Smooth muscle cell (in vitro differentiated cells): ENCODE measurements at regions not wholly inside any gene's neighbourhood (a gene's known extent, or its start where the extent isn't known, plus 50 kb on each side); places are given as distances from the start of the nearest gene placed in this dataset.

Source experiments
- DNase-seq: peaks from one replicate; lab custom pipeline; 2025; ENCODE audit not compliant: unreplicated experiment; lab: John Stamatoyannopoulos, UW
- H2AFZ ChIP-seq: fragments of 200-600 bp; sonication (generic); 2 replicates; pipeline ENCODE4 v1.6.0; 2016; ENCODE audit warnings: antibody characterized with exemption, low read depth, mild to moderate bottlenecking
- H3F3A ChIP-seq: fragments of 200-600 bp; sonication (generic); 2 replicates; pipeline ENCODE4 v1.6.0; 2017; ENCODE audit warnings: antibody characterized with exemption, low read depth
- H3K27ac ChIP-seq: fragments of 200-600 bp; sonication (generic); 2 replicates; pipeline ENCODE4 v1.5.1; 2016; ENCODE audit warnings: low read depth, mild to moderate bottlenecking
- H3K27me3 ChIP-seq: fragments of 200-600 bp; sonication (generic); 2 replicates; pipeline ENCODE4 v1.6.1; 2016; ENCODE audit warnings: low read depth, mild to moderate bottlenecking
- H3K36me3 ChIP-seq: fragments of 200-600 bp; sonication (generic); 2 replicates; pipeline ENCODE4 v1.5.1; 2016; ENCODE audit warnings: low read depth
- H3K4me1 ChIP-seq: fragments of 200-600 bp; sonication (generic); 2 replicates; pipeline ENCODE4 v1.5.1; 2016; ENCODE audit warnings: low read depth
- H3K4me2 ChIP-seq: fragments of 200-600 bp; sonication (generic); 2 replicates; pipeline ENCODE4 v1.6.0; 2016; ENCODE audit warnings: mild to moderate bottlenecking
- H3K4me3 ChIP-seq: fragments of 200-600 bp; sonication (generic); 2 replicates; pipeline ENCODE4 v1.5.1; 2016; ENCODE audit warnings: mild to moderate bottlenecking
- H3K79me2 ChIP-seq: fragments of 200-600 bp; sonication (generic); 2 replicates; pipeline ENCODE4 v1.6.0; 2016; ENCODE audit warnings: low read depth, mild to moderate bottlenecking
- H3K9ac ChIP-seq: fragments of 200-600 bp; sonication (generic); 2 replicates; pipeline ENCODE4 v1.6.0; 2016; ENCODE audit warnings: low read depth
- H3K9me3 ChIP-seq: fragments of 200-600 bp; sonication (generic); replicated peaks from 2 replicates; pipeline ENCODE4 v1.5.1; 2016; ENCODE audit warnings: low read depth
- H4K20me1 ChIP-seq: fragments of 200-600 bp; sonication (generic); 2 replicates; pipeline ENCODE4 v1.6.0; 2016; ENCODE audit warnings: low read depth
- WGBS: methylation state at CpG from one replicate; pipeline ENCODE4 v1.1.7; 2016; ENCODE audit warnings: low lambda C conversion rate; 5-methylcytosine and 5-hydroxymethylcytosine counted together
- TF ChIP-seq, protein P1 (sequence below): fragments of 200-600 bp; sonication (generic); IDR thresholded peaks from 2 replicates; pipeline ENCODE4 v1.5.1; 2017; ENCODE audit warnings: borderline replicate concordance, mild to moderate bottlenecking, antibody characterized with exemption; ENCODE audit not compliant: insufficient read depth, poor library complexity, severe bottlenecking

DNA sequence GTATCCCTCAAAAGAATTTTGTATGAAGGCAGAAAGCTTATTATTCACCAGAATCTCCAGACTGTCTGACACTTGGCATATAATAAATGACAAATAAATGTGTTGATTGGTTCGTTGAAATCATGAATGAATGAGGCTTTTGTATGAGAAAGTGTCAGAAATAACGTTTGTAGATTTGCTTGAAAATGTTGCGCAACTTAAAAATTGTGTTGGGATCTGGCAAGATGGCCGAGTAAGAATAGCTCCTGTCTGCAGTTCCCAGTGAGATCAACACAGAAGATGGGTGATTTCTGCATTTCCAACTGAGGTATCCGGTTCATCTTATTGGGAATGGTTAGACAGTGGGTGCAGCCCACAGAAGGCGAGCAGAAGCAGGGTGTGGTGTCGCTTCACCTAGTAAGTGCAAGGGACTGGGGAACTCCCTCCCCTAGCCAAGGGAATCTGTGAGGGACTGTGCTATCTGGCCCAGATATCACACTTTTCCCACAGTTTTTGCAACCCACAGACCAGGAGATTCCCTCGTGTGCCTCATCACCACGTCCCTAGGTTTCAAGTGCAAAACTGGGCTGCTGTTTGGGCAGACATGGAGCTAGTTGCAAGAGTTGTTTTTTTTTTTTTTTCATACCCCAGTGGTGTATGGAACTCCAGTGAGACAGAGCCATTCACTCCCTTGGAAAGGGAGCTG lies 759.0 kb downstream of the LTN1 start:
- Histone ChIP-seq H3K79me2 (no peaks in the 10 kb centered on the region), H3K4me1 (peaks cover 6% of the 10 kb centered on the region), H3K27ac (no peak overlapping the region), H3K27me3 (no peaks in the 10 kb centered on the region), H3K4me2 (no peak overlapping the region), H3K4me3 (no peak overlapping the region), H4K20me1 (no peaks in the 10 kb centered on the region), H2AFZ (no peak overlapping the region), H3F3A (no peaks in the 10 kb centered on the region), H3K36me3 (no peaks in the 10 kb centered on the region), H3K9me3 (no peaks in the 10 kb centered on the region), H3K9ac (no peak overlapping the region)
- DNase-seq = no peak
- TF ChIP-seq, protein P1, sequence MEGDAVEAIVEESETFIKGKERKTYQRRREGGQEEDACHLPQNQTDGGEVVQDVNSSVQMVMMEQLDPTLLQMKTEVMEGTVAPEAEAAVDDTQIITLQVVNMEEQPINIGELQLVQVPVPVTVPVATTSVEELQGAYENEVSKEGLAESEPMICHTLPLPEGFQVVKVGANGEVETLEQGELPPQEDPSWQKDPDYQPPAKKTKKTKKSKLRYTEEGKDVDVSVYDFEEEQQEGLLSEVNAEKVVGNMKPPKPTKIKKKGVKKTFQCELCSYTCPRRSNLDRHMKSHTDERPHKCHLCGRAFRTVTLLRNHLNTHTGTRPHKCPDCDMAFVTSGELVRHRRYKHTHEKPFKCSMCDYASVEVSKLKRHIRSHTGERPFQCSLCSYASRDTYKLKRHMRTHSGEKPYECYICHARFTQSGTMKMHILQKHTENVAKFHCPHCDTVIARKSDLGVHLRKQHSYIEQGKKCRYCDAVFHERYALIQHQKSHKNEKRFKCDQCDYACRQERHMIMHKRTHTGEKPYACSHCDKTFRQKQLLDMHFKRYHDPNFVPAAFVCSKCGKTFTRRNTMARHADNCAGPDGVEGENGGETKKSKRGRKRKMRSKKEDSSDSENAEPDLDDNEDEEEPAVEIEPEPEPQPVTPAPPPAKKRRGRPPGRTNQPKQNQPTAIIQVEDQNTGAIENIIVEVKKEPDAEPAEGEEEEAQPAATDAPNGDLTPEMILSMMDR = no peak
- WGBS = 95% methylated on average over 9 of the region's 9 CpGs

DNA sequence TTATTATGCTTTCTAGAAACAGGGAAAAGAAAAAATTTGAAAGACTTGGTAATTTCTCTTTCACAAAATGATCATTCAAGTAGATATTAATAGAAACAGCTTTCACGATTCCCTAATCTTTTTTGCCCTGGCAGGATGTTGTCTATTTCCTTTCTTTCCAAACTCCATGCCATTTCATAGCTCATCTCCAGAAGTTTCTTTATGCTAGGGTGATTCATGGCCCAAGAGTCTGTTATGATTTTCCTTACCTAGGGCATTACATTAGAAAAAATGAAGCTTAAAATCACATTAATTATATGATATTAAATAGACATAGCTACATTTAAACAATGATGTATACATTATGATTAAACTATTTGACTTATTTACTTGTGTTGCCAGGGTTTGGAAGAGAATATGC lies 762.1 kb downstream of the LTN1 start:
- H3K4me2 ChIP-seq = peak overlapping the region; percentile 77
- no peaks in the 10 kb centered on the region for H3K36me3 ChIP-seq
- H3K27ac ChIP-seq = peak overlapping the region; percentile 95
- 24% methylated on average over 1 of the region's 1 CpG for WGBS
- H3K9me3 ChIP-seq = no peaks in the 10 kb centered on the region
- no peaks in the 10 kb centered on the region for H4K20me1 ChIP-seq
- H3K9ac ChIP-seq = peak overlapping the region; percentile 82
- TF ChIP-seq, protein P1 = no peak
- DNase-seq = no peak
- H3K79me2 ChIP-seq = no peaks in the 10 kb centered on the region
- H3K27me3 ChIP-seq = no peaks in the 10 kb centered on the region
- peaks cover 6% of the 10 kb centered on the region for H3K4me1 ChIP-seq
- no peaks in the 10 kb centered on the region for H3F3A ChIP-seq
- H2AFZ ChIP-seq = no peak overlapping the region
- no peak overlapping the region for H3K4me3 ChIP-seq

DNA sequence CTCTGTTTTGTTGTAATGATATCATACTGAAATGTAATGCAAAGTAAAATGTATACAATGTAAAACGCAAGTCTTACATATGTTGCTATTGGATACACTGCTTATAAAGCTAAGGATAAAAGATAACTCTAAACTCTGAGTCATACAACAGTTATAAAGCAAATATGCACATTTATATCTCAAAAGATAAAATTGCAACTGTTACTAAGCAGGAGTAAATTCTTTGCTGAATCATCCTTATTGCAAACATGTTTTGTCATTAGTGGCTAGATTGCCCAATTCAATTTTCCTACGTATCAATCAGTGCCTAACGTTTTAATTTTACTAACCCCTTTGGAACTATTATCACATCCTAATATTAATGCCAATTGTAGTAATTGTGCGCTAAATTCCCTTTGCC lies 762.9 kb downstream of the LTN1 start:
- peak overlapping the region; percentile 77 for H3K4me2 ChIP-seq
- H3K4me1 ChIP-seq = peaks cover 6% of the 10 kb centered on the region
- no peak for DNase-seq
- peak overlapping the region; percentile 5 for H3K4me3 ChIP-seq
- peak overlapping the region; percentile 82 for H3K9ac ChIP-seq
- no peaks in the 10 kb centered on the region for H3K79me2 ChIP-seq
- H3K9me3 ChIP-seq = no peaks in the 10 kb centered on the region
- H2AFZ ChIP-seq = no peak overlapping the region
- 42% methylated on average over 4 of the region's 4 CpGs for WGBS
- H3K36me3 ChIP-seq = no peaks in the 10 kb centered on the region
- no peaks in the 10 kb centered on the region for H3F3A ChIP-seq
- TF ChIP-seq, protein P1 = no peak
- H4K20me1 ChIP-seq = no peaks in the 10 kb centered on the region
- no peaks in the 10 kb centered on the region for H3K27me3 ChIP-seq
- peak overlapping the region; percentile 95 for H3K27ac ChIP-seq

DNA sequence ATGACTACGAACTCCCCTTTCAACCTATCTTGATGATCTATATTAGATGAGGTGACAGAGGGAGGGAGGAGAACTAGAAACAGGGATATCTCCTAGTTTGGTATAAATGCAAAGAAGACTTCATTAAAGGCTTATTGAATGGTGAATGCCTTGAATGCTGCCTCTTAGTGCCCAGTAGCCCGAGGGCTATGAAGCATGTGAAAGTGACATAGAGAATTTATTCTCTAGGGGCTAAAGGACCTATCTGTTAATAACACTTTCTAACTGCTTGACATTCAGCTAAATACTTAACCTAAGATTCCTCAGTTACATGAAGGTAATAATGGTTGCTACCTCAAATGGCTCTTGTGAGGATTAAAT lies 764.1 kb downstream of the LTN1 start:
- Histone ChIP-seq H3K4me1 (peaks cover 6% of the 10 kb centered on the region), H3K79me2 (no peaks in the 10 kb centered on the region), H3K27ac (peak overlapping the region; percentile 95), H3K4me2 (peak overlapping the region; percentile 56), H2AFZ (peak overlapping the region; percentile 50), H3K27me3 (no peaks in the 10 kb centered on the region), H3K36me3 (no peaks in the 10 kb centered on the region), H3F3A (no peaks in the 10 kb centered on the region), H4K20me1 (no peaks in the 10 kb centered on the region), H3K4me3 (no peak overlapping the region), H3K9ac (peak overlapping the region; percentile 82), H3K9me3 (no peaks in the 10 kb centered on the region)
- DNase-seq = no peak
- TF ChIP-seq, protein P1 = no peak
- WGBS = 74% methylated on average over 2 of the region's 2 CpGs
